HepG2 (cell line): ENCODE measurements at regions not wholly inside any gene's neighbourhood (a gene's known extent, or its start where the extent isn't known, plus 50 kb on each side); places are given as distances from the start of the nearest gene placed in this dataset.
A peak's percentile ranks its signal among the peaks of the same experiment; 100 is the strongest.

Experiments
- AFF4 ChIP-seq: sonication (generic); formaldehyde crosslinking; IDR thresholded peaks from 2 replicates; pipeline ENCODE4 v1.4.0; 2020; ENCODE audit warnings: missing genetic modification reagents
- AGO2 ChIP-seq: fragments of 200-400 bp; formaldehyde crosslinking; optimal IDR thresholded peaks from 2 replicates; pipeline ENCODE3; 2017; ENCODE audit warnings: mild to moderate bottlenecking, low read depth, low read length, moderate library complexity
- CCAR2 ChIP-seq: fragments of 200-400 bp; formaldehyde crosslinking; optimal IDR thresholded peaks from 2 replicates; pipeline ENCODE3; 2018; ENCODE audit warnings: low read depth, mild to moderate bottlenecking, low read length, moderate library complexity
- CHD2 ChIP-seq: IDR thresholded peaks from 2 replicates; pipeline ENCODE4 v1.6.1; 2011; ENCODE audit warnings: low read depth, low read length, improper control_type of control experiment
- DNMT1 ChIP-seq: sonication (generic); formaldehyde crosslinking; IDR thresholded peaks from 2 replicates; pipeline ENCODE4 v1.5.1; 2020; ENCODE audit warnings: mild to moderate bottlenecking, missing genetic modification reagents
- EED ChIP-seq: sonication (generic); formaldehyde crosslinking; IDR thresholded peaks from 2 replicates; pipeline ENCODE4 v1.5.0; 2020; ENCODE audit warnings: mild to moderate bottlenecking, missing genetic modification reagents
- HMGA1 ChIP-seq: sonication (generic); formaldehyde crosslinking; conservative IDR thresholded peaks from 2 replicates; pipeline ENCODE4 v1.4.0; 2020; ENCODE audit warnings: missing genetic modification reagents
- NFKB2 ChIP-seq: sonication (generic); formaldehyde crosslinking; IDR thresholded peaks from 2 replicates; pipeline ENCODE4 v1.4.0; 2020; ENCODE audit warnings: missing genetic modification reagents, borderline replicate concordance
- PCBP1 ChIP-seq: fragments of 200-400 bp; formaldehyde crosslinking; IDR thresholded peaks from 2 replicates; pipeline ENCODE4 v1.6.1; 2017; ENCODE audit warnings: mild to moderate bottlenecking, low read depth, low read length, borderline replicate concordance
- POLR2AphosphoS5 ChIP-seq: IDR thresholded peaks from 2 replicates; pipeline ENCODE4 v1.6.1; 2012; ENCODE audit warnings: low read depth, low read length
- TFDP1 ChIP-seq: IDR thresholded peaks from 2 replicates; pipeline ENCODE4 v1.6.1; 2016; ENCODE audit warnings: missing compliant biosample characterization, missing genetic modification reagents, borderline replicate concordance
- TRIM22 ChIP-seq: fragments of 450-650 bp; IDR thresholded peaks from 2 replicates; pipeline ENCODE4 v1.6.1; 2017
- TRIM24 ChIP-seq: sonication (generic); formaldehyde crosslinking; IDR thresholded peaks from 2 replicates; pipeline ENCODE4 v1.8.0; 2022; ENCODE audit warnings: mild to moderate bottlenecking, missing genetic modification reagents
- ZNF10 ChIP-seq: sonication (generic); formaldehyde crosslinking; IDR thresholded peaks from 2 replicates; pipeline ENCODE4 v1.4.0; 2020; ENCODE audit warnings: mild to moderate bottlenecking, low read depth, missing genetic modification reagents, borderline replicate concordance
- ZNF441 ChIP-seq: sonication (generic); formaldehyde crosslinking; IDR thresholded peaks from 2 replicates; pipeline ENCODE4 v1.7.0; 2021; ENCODE audit warnings: missing genetic modification reagents, borderline replicate concordance
- ZNF670 ChIP-seq: sonication (generic); formaldehyde crosslinking; IDR thresholded peaks from 2 replicates; pipeline ENCODE4 v1.8.0; 2022; ENCODE audit warnings: mild to moderate bottlenecking, missing genetic modification reagents, borderline replicate concordance
- ZNF775 ChIP-seq: sonication (generic); formaldehyde crosslinking; IDR thresholded peaks from 2 replicates; pipeline ENCODE4 v1.4.0; 2020; ENCODE audit warnings: missing genetic modification reagents, mild to moderate bottlenecking, moderate library complexity, borderline replicate concordance
- ZNF800 ChIP-seq: sonication (generic); formaldehyde crosslinking; IDR thresholded peaks from 2 replicates; pipeline ENCODE4 v1.4.0; 2020; ENCODE audit warnings: missing genetic modification reagents
- ZNF891 ChIP-seq: sonication (generic); formaldehyde crosslinking; IDR thresholded peaks from 2 replicates; pipeline ENCODE4 v1.5.0; 2020; ENCODE audit warnings: mild to moderate bottlenecking, missing genetic modification reagents
- ZSCAN31 ChIP-seq: sonication (generic); formaldehyde crosslinking; IDR thresholded peaks from 2 replicates; pipeline ENCODE4 v1.5.0; 2020; ENCODE audit warnings: low read depth, mild to moderate bottlenecking, missing genetic modification reagents

- no peak for TF ChIP-seq ZNF670 (CRISPR knock-in tag)
- TF ChIP-seq ZNF441 (CRISPR knock-in tag) = 0 out of 2 replicates have a peak, but pooled peaks have one; percentile 26
- peak; percentile 12; the same call in 1 of the 2 replicates for TF ChIP-seq EED (CRISPR knock-in tag)
- no peak for TF ChIP-seq TRIM22
- TF ChIP-seq CHD2 = peak; percentile 8; the same call in 1 of the 2 replicates
- 0 out of 2 replicates have a peak, but pooled peaks have one; percentile 9 for TF ChIP-seq ZNF800 (CRISPR knock-in tag)
- TF ChIP-seq AGO2 = peak; percentile 86
- TF ChIP-seq CCAR2 = no peak
- TF ChIP-seq PCBP1 = no peak
- 0 out of 2 replicates have a peak, but pooled peaks have one; percentile 6 for TF ChIP-seq AFF4 (CRISPR knock-in tag)
- TF ChIP-seq POLR2AphosphoS5 = no peak
- TF ChIP-seq TRIM24 (CRISPR knock-in tag) = no peak
- TF ChIP-seq DNMT1 (CRISPR knock-in tag) = 0 out of 2 replicates have a peak, but pooled peaks have one; percentile 64
- no peak for TF ChIP-seq NFKB2 (CRISPR knock-in tag)
- peak; percentile 2; the same call in 1 of the 2 replicates for TF ChIP-seq ZSCAN31 (CRISPR knock-in tag)
- TF ChIP-seq ZNF891 = peak; percentile 50; the same call in 1 of the 2 replicates
- TF ChIP-seq HMGA1 = no peak
- 0 out of 2 replicates have a peak, but pooled peaks have one; percentile 5 for TF ChIP-seq TFDP1 (CRISPR knock-in tag)
- TF ChIP-seq ZNF775 = no peak
- TF ChIP-seq ZNF10 = 0 out of 2 replicates have a peak, but pooled peaks have one; percentile 10
These were observed 110.6 kb upstream of the PTPN1 start (continued) for GRCh38 chr20:50399555-50399916.
